ENCODE measurements at regions not wholly inside any gene's neighbourhood (a gene's known extent, or its start where the extent isn't known, plus 50 kb on each side); places are given as distances from the start of the nearest gene placed in this dataset.

DNA sequence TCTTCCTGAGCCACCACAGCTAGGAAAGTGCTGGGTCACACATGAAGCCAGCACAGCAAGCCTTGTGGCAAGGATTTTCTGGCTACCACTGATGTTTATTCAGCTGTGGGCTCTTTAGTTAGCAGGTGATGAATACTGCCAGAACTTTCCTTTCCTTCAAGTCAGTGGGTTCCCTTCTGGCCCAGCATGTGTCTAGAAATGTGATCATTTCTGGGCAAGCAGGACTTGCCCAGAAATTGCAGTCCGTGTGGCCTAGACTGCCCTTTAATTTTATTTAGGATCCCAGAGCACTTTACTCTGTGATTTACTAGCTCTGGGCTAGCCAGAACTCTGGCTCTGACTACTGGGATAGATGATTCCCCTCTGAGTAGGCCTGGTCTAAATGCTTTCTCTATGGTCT, 397.5 kb downstream of the ZIC4 start:
- no peak for DNase-seq

DNA sequence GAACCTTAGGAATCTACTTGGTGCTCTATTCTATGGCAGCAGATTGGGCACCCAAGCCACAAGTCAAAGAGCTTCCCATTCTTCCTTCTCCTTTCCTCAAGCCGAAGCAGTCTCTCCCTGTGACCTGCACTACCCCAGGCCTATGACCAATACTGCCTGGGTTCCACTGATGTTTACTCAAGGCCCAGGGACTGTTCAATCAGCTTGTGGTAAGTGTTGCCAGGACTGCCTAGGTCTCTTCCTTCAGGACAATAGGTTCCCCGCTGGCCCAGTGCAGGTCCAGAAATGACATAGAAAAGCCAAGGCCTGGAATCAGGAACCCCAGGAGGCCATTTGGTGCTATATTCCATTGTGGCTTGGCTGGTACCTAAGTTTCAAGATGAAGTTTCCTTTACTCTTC, 397.9 kb downstream of the ZIC4 start:
- no peak for DNase-seq

DNA sequence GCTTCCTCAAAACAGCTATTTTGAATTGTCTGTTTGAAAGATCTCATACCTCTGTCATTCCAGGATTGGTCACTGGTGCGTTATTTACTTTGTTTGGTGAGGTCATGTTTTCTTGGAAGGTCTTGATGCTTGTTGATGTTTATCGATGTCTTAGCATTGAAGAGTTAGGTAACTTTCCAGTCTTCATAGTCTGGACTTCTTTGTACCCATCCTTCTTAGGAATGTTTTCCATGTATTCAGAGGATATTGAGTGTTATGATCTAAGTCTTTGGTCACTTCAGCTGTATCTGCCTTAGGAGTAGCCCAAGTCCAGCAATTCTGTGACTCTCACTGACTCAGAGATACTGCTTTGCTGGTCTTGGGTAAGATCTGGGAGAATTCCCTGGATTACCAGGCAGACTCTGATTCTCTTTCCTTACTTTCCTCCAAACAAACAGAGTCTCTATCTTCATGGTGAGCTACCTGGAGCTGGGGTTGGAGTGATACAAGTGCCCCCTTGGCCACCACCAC, 398.6 kb downstream of the ZIC4 start:
- no peak for DNase-seq

DNA sequence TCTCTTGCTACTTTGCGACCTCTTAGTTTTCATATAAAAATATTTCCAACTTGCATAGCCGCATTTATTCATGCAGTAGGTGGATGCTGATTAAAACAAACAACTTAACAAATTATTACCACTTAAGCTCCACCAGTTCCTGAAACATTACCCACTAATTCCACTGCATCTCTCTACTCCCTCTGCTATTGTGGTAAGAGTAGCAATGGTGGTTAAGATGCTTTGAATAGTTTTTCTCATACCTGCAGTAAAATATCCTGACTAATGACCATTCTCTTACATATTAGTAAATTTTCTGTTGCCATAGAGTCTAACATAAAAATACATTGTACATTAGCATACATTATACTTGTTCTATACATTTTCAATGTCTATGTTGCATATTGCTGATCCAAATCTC, 397.6 kb upstream of the PLSCR5 start:
- DNase-seq, result no peak

GRCh38 chr3:147000274-147000673, 395.1 kb upstream of the PLSCR5 start:
- no peak for DNase-seq

DNA sequence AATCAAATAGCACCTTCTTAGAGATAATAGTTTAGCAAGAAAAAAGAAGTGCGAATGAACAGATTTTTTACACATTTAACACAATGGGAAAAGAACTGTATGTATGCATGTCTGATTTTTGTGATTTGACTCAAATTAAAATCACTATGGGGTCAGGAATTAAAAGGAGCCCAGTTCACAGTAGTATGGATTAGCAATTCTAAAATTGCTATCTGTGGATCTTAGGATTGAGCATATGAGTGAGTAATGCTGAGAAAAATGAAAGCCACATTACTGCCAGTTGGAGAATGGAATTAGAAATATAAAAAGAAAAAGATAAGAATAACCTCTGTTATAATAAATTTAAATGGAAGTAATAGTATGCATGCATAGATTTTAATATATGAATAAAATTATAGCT, 386.8 kb upstream of the PLSCR5 start:
- DNase-seq, result no peak

DNA sequence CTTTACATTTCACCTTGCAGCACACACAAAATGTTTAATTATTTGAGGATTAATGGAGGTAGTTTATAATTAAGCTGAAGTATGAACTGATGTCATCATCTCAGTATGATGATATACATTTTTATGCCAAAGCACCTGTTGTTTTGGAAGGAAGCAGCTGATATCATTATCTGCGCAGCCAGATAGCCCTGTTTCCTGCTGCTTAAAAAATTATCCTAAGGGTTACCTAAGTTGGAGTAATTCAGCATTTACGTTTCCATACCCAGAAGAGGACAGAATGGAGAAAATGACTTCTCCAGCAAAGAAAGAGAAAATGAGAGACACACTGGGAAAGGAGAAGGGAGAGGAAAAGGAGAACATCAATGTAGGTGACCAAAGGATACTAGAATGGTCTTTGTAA, 370.3 kb upstream of the PLSCR5 start:
- DNase-seq, result no peak

GRCh38 chr3:146975032-146975431, 369.9 kb upstream of the PLSCR5 start:
- no peak for DNase-seq

GRCh38 chr3:146974001-146974400, 368.9 kb upstream of the PLSCR5 start:
- no peak for DNase-seq

DNA sequence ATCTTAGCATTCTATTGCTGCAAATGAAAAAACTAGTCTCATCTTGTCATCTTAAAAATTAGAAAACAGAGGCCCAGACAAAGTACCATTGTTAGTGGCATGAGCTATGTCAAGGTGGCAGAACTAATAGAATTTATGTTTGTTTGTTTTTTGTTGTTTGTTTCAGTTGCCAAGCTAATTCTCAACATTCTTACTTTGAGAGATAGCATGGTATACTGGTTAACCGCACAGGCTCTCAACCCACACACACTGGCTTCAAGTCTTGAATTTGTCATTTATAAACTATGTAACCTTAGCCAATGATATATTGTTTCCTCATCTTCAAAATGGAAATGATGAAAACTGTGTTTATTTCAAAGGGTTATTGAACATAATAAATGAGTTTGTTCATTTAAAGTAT, 367.6 kb upstream of the PLSCR5 start:
- no peak for DNase-seq

DNA sequence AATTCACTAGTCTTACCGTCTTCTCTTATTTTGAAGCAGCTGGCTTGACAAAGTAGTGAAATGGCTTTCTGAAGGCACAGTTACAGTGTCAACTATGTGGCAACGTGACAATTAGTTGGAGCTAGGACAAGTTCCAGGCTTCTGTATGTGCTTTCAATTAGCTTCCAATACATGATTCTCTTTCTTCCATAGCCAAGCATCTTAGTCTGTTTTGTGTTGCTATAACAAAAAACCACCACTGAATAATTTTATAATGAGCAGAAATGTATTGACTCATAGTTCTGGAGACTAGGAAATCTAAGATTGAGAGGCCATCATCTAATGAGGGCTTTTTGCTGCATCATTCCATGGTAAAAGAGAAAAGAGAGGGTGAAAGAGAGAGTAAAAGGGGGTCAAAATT, 365.1 kb upstream of the PLSCR5 start:
- DNase-seq, result no peak

GRCh38 chr3:146969356-146969755, 364.2 kb upstream of the PLSCR5 start:
- no peak for DNase-seq

DNA sequence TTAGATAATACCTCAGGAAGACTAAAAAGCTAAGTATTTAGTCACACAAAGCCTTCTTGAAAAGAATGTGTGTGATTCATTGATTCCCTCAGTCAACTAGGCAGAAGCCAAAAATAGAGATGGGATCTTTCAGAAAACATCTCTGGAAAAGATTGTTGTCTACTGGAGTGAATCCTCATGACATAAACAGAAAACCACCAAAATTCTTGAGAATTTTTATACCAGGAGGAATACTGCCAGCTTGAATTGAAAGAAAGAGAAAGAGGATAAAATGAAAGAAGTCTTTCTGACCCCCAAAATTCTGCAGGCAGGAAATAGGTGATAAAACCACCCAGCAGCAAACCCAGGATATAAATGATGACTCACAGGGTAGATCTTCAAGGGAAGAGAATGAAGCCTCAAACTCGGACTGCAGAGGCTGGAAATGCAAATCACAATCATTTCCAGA, 363.1 kb upstream of the PLSCR5 start:
- no peak for DNase-seq

DNA sequence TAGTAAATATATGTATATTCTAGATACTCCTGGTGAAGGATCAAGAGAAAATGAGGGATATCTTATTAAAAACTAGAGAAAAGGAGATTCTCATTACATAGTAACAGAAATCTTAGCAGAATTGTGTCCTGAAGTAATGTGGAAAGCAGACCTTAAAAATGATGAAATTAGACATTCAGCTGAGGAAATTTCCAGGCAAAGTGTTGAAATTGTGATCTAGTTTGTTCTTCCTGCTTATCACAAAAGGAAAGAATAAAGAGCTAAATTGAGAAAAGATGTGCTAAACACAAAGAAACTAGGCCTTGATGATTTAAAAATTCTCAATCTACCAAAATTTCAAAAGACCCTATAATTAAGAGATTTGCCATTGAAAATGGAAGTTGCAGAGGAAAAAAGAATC, 362.6 kb upstream of the PLSCR5 start:
- no peak for DNase-seq

DNA sequence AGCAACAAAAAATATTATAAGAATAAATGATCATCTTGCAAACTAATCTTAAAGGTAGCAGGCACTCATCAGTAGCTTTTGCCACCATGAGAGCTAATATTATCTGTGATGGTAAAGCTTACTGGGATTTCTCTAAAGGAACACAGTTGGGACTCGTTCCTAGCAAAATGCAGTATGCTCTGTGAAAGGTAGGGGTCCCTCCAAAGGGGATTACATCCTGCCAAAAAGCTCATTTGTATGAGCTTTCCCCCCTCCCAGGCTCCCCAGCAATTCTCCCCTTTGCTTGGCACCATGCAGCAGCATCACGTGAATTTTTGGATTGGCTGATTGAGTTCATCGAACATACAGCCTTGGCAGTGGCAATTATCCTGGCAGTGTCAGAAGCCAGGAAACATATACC, 361.0 kb upstream of the PLSCR5 start:
- DNase-seq, result no peak

- DNase-seq, result no peak
Measured at GRCh38 chr3:146953511-146953981, 348.4 kb upstream of the PLSCR5 start.

DNA sequence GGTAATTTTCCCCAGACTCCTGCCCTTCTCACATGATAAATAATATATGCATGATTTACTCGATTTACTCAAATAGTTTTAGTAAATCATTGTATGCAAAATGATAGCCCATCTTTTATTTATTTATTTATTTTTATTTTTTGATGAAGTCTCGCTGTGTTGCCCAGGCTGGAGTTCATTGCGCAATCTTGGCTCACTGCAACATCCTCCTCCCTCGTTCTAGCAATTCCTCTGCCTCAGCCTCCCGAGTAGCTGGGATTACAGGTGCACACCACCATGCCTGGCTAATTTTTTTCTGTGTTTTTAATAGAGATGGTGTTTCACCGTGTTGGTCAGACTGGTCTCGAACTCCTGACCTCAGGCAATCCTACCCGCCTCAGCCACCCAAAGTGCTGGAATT, 343.8 kb upstream of the PLSCR5 start:
- no peak for DNase-seq

DNA sequence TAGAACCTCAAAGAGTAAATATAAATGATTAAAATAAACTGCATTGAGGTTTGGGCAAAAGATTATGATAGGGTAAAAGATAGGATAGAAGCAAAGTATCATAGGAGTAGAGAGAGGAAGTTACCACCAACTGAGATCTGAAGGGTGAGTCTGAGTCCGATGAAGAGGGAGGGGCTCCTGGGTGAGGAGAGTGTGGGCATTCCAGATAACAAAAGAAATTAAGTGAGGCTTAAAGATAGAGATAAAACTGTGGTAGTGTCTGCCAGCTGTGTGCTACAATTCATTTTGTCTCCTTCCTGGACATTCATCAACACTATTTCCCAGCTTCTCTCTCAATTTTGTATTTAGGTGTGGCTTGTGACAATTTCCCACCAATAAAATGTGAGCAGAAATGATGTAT, 343.0 kb upstream of the PLSCR5 start:
- no peak for DNase-seq

DNA sequence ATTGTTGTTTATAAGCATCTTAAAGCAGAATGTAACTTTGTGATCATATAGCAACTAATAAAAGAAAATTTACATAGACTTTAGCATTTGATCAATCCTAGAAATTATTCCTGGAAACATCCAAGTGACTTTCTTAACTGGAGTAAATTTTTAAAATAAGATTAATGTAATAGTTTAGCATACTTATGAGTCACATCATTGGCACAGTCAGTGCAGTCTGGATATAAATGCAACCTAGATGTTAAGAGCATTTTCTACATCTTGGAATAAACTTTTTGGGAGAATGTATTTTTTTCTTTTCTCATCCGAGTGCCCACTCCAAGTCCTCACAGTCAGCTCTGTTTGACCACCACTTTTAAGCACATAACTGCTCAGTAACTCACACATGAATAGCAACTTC, 324.6 kb upstream of the PLSCR5 start:
- no peak for DNase-seq

DNA sequence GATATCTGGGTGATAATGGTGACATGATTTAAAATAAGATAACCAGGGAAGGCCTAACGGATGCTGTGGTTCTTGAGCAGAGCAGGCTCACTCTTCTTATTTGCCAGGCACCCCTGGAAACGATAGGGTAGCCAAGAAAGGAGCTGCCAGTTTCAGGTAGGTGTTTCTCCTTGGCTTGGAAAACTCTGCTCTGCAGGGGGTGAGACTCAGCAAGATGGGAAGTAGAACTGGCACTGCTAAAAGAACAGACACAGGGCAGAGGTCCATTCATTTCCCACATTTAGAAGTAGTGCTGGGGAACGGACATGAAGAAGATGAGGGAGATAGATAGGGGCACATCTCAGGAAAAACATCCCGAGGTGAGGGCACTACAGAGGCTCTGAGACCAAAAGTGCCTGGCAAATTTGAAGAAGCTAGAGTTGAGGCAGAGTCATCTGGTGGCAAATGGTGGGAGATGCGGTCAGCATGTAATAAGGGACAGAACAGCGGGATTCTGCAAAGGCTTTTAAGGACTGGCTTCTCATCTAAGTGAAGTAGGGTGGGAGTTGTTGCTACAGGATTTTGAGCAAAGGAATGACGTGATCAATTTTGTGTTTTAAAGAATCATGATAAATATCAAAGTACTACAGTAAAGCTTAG, 323.4 kb upstream of the PLSCR5 start:
- DNase-seq, result no peak

- no peak for DNase-seq
Measured at GRCh38 chr3:146921693-146922092, 316.5 kb upstream of the PLSCR5 start.

GRCh38 chr3:146914409-146914808, 309.3 kb upstream of the PLSCR5 start:
- no peak for DNase-seq

- DNase-seq, result no peak
Measured at GRCh38 chr3:146912241-146913015, 307.3 kb upstream of the PLSCR5 start.

GRCh38 chr3:146903927-146904326, 298.8 kb upstream of the PLSCR5 start:
- no peak for DNase-seq

DNA sequence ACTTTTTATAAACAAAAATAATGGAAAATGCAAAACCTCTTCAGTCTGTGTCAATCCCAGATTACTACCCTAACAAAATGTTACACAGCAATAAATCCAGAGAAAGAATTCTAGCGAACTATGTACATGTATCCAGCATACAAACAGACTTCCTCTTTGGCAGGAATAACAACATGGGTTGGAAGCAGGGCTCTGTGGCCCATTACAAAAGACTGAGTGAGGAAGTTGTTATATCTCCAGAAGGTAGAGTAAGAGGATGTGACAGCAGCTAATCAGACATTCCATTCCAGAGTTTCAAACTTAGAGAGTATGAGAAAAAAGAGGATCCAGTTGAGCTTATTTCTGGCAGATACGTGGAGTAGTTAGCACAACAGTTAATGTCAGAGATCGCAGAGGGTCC, 294.0 kb upstream of the PLSCR5 start:
- DNase-seq, result no peak
